ENCODE measurements at regions not wholly inside any gene's neighbourhood (a gene's known extent, or its start where the extent isn't known, plus 50 kb on each side); places are given as distances from the start of the nearest gene placed in this dataset.

DNA sequence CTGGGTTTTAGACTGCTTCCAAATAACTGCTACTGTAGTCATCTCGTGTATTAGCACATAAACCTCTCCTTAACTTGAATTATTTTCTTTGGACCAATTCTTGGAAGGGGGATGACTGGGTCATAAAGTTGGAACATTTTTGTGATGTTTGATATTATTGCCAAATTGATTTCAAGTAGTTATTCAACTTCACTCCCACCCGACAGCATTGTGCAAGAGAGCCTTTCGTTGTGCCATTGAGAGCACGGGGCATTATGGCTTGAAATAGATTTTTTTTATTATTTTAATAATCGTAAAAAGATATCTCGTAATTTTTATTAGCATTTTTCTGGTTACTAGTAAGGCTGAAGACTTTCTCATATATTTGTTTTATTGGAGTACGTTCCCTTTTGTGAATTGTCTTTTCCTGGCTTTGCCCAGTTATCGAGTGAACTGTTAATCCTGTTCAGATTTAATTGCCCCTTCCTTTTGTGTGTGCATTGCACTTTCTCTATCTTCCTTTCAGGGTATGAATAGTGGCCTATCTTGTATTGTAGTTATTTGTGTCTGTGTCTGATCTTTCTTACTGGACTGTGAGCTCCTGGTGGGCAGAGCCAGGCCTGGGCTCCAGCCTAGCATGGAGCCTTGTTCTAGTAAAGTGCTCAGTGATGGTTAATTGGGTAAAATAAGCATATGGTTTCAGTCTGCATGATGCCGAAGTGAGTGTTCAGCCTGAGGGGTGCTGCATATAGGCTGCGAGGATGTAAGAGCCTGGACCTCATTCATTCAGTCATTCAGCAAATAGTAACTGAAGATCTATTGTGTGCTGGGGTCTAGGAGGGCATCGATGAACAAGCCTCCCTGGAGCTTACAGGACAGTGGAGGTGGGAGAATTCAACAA lies 93.5 kb upstream of the SHB start:
- Histone ChIP-seq H3K4me3 (ENCODE audit: low read depth, low read length) (no peak overlapping the region), H3K36me3 (ENCODE audit: insufficient read depth, low read length) (no peaks in the 10 kb centered on the region), H3K4me1 (ENCODE audit: control insufficient read depth, insufficient read depth, low read length, unreplicated experiment) (no peaks in the 10 kb centered on the region), H3K79me2 (ENCODE audit: control insufficient read depth, insufficient read depth, low read length, unreplicated experiment) (no peaks in the 10 kb centered on the region), H3K27me3 (ENCODE audit: insufficient read depth, low read length) (no peaks in the 10 kb centered on the region), H3K27ac (ENCODE audit: low read depth, low read length) (no peak overlapping the region), H2AFZ (ENCODE audit: low read length, unreplicated experiment) (no peak overlapping the region)

DNA sequence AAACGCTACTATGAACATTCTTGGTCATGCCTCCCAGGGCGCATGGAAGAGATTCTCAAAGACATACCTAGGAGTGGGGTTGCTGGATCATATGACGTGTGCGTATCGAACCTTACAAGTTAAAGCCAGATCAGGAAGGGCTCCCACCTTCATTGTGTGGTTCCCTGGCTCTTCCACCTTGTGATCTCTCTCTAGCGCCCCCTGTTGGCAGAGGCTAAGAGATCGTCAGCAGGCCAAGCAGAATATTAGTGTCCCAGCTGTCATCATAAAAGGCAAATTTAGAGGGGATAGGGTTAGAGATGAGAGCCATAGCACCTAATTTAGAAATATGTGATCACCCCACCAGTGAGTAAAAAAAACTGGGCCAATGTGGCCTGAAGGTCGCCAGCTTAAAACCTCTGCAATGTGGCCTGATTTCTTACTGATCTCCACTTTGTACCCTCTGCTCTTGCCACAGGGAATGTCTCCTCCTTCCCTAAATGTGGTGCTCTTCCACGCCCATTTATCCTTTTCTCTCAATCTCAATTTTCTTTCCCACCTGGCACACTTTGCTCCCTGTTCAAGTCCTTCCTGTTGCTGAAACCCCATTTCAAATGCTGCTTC lies 91.7 kb upstream of the SHB start:
- Histone ChIP-seq H2AFZ (ENCODE audit: low read length, unreplicated experiment) (no peak overlapping the region), H3K27me3 (ENCODE audit: insufficient read depth, low read length) (no peaks in the 10 kb centered on the region), H3K36me3 (ENCODE audit: insufficient read depth, low read length) (no peaks in the 10 kb centered on the region)

DNA sequence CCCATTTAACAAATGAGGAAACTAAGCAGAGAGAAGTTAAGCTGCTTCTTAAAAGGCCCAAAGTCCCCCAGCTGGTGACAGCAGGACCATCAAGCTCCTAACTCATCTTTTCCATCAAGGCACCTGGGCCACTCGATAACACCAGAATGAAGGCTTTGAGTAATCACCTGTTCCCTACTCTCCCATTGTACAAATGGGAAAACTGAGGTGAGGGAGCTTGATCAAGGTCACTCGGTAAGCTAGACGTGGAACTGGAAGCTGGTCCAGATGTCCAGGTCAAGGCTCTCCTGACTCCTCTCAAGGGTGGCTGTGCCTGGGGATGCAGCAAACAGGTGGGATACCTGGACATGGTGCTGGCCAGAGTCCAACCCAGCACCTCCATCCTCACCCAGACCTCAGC lies 90.6 kb upstream of the SHB start:
- no peak overlapping the region for H2AFZ ChIP-seq (ENCODE audit: low read length, unreplicated experiment)
- H3K27me3 ChIP-seq (ENCODE audit: insufficient read depth, low read length), result no peaks in the 10 kb centered on the region
- no peaks in the 10 kb centered on the region for H3K36me3 ChIP-seq (ENCODE audit: insufficient read depth, low read length)
- no peaks in the 10 kb centered on the region for H3K4me1 ChIP-seq (ENCODE audit: control insufficient read depth, insufficient read depth, low read length, unreplicated experiment)
- no peaks in the 10 kb centered on the region for H3K79me2 ChIP-seq (ENCODE audit: control insufficient read depth, insufficient read depth, low read length, unreplicated experiment)
- H3K4me3 ChIP-seq (ENCODE audit: low read depth, low read length), result no peak overlapping the region
- H3K27ac ChIP-seq (ENCODE audit: low read depth, low read length), result no peak overlapping the region

More for the DNA sequence above, 91.7 kb upstream of the SHB start:
- H3K4me1 ChIP-seq (ENCODE audit: control insufficient read depth, insufficient read depth, low read length, unreplicated experiment), result no peaks in the 10 kb centered on the region
- no peak overlapping the region for H3K4me3 ChIP-seq (ENCODE audit: low read depth, low read length)
- H3K79me2 ChIP-seq (ENCODE audit: control insufficient read depth, insufficient read depth, low read length, unreplicated experiment), result no peaks in the 10 kb centered on the region
- no peak overlapping the region for H3K27ac ChIP-seq (ENCODE audit: low read depth, low read length)

DNA sequence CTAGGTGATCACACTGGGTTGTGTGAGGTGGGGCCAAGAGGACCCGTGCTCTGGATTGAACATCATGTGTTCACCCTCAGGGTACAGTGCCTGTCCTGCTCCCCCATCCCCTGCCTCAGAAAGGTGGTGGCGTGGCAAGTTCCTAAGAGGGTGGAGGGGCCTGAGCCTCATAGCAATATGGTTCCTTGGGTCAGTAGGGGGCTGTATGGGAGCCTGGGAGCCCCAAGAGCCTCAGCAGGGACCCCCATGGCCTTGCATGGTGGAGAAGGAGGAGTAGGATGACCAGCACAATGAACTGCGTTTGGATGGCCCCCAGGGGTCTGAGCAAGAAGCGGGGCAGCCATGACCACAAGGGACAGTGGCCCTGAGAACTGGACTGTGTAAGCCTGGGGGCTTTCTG lies 89.6 kb upstream of the SHB start:
- Histone ChIP-seq H3K36me3 (ENCODE audit: insufficient read depth, low read length) (no peaks in the 10 kb centered on the region), H2AFZ (ENCODE audit: low read length, unreplicated experiment) (no peak overlapping the region)

DNA sequence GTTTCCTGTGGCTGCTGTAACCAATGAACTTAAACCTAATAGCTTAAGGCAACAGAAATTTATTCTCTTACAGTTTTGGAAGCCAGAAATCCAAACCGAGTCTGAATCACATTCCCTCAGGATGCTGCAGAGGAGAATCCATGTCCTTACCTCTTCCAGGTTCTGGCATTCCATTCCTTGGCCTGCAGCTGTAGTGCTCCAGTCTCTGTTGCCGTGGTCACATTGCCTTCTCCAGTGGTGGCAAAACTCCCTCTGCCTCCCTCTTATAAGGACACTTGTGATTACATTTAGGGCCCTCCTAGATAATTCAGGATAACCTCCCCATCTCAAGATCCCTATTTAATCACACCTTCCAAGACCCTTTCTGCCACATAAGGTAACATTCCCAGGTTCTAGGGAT lies 88.7 kb upstream of the SHB start:
- Histone ChIP-seq H3K27me3 (ENCODE audit: insufficient read depth, low read length) (no peaks in the 10 kb centered on the region), H2AFZ (ENCODE audit: low read length, unreplicated experiment) (no peak overlapping the region), H3K36me3 (ENCODE audit: insufficient read depth, low read length) (no peaks in the 10 kb centered on the region), H3K4me3 (ENCODE audit: low read depth, low read length) (no peak overlapping the region), H3K4me1 (ENCODE audit: control insufficient read depth, insufficient read depth, low read length, unreplicated experiment) (no peaks in the 10 kb centered on the region), H3K79me2 (ENCODE audit: control insufficient read depth, insufficient read depth, low read length, unreplicated experiment) (no peaks in the 10 kb centered on the region), H3K27ac (ENCODE audit: low read depth, low read length) (no peak overlapping the region)

More for the DNA sequence above, 89.6 kb upstream of the SHB start:
- Histone ChIP-seq H3K4me1 (ENCODE audit: control insufficient read depth, insufficient read depth, low read length, unreplicated experiment) (no peaks in the 10 kb centered on the region), H3K4me3 (ENCODE audit: low read depth, low read length) (no peak overlapping the region), H3K27ac (ENCODE audit: low read depth, low read length) (no peak overlapping the region), H3K27me3 (ENCODE audit: insufficient read depth, low read length) (no peaks in the 10 kb centered on the region), H3K79me2 (ENCODE audit: control insufficient read depth, insufficient read depth, low read length, unreplicated experiment) (no peaks in the 10 kb centered on the region)

DNA sequence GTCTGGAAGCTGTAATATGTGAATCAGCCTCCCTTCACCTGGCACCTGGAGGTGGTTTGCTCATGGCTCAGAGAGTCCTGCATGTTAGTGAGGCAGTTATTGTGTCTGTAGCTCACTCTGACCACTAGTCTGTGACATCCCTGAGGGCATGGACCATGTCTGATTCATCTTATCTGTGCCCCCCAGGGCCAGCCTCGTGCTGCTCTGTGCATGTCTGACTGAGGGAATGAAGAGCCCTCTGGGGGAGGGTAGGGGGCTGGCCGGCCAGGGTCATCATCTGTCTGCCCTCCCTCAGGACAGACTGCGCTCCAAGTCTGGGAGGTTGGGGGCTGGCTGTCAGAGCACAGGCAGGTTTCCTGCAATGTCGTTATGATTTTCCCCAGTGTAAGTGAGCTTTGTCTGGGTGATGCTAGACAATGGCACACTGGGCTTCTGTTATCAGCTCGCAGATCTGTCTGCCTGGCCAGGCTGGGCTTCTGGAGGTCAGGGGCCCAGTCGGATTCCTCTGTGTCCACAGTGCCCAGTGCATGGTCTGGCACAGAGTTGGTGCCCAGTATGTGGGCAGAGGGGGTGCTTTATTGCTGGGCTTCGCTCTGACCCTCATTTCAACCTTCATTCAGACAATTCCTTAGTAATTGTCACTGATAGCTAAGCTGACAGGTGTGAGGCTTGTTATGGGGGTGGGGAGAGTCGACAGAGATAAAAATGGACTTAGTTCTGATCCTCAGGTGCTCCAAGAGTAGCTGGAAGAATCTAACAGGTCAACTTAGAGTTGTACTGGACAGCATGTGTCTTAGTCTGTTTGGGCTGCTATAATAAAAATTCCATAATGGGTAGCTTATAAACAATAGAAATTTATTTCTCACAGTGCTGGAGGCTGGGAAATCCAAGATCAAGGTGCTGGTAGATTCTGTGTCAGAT lies 85.7 kb upstream of the SHB start:
- Histone ChIP-seq H3K4me3 (ENCODE audit: low read depth, low read length) (no peak overlapping the region), H3K27ac (ENCODE audit: low read depth, low read length) (no peak overlapping the region)

DNA sequence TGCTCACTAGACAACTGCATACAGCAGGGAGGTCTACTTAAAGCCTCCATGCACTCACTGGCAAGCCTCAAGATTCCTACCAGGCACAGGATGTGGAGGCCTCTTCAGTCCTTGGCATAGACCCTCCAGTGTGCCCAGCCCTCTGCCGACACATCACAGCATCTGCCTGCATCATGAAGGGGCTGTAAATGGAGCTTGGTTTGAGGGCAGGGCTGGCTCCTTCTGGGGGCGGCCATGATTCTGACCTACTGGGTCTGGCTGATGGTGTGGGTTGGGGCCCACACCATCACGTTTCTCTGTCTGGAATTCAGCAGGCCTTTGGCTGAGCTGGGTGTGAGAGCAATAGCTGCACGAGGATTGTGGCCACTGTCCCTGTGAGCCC lies 84.9 kb upstream of the SHB start:
- H3K27me3 ChIP-seq (ENCODE audit: insufficient read depth, low read length), result peaks cover 25% of the 10 kb centered on the region
- H2AFZ ChIP-seq (ENCODE audit: low read length, unreplicated experiment), result no peak overlapping the region
- H3K4me1 ChIP-seq (ENCODE audit: control insufficient read depth, insufficient read depth, low read length, unreplicated experiment), result no peaks in the 10 kb centered on the region
- H3K36me3 ChIP-seq (ENCODE audit: insufficient read depth, low read length), result no peaks in the 10 kb centered on the region
- H3K79me2 ChIP-seq (ENCODE audit: control insufficient read depth, insufficient read depth, low read length, unreplicated experiment), result no peaks in the 10 kb centered on the region
- H3K27ac ChIP-seq (ENCODE audit: low read depth, low read length), result no peak overlapping the region
- no peak overlapping the region for H3K4me3 ChIP-seq (ENCODE audit: low read depth, low read length)

More for the DNA sequence above, 85.7 kb upstream of the SHB start:
- Histone ChIP-seq H3K79me2 (ENCODE audit: control insufficient read depth, insufficient read depth, low read length, unreplicated experiment) (no peaks in the 10 kb centered on the region), H3K4me1 (ENCODE audit: control insufficient read depth, insufficient read depth, low read length, unreplicated experiment) (no peaks in the 10 kb centered on the region), H2AFZ (ENCODE audit: low read length, unreplicated experiment) (no peak overlapping the region), H3K27me3 (ENCODE audit: insufficient read depth, low read length) (peaks cover 16% of the 10 kb centered on the region), H3K36me3 (ENCODE audit: insufficient read depth, low read length) (no peaks in the 10 kb centered on the region)

DNA sequence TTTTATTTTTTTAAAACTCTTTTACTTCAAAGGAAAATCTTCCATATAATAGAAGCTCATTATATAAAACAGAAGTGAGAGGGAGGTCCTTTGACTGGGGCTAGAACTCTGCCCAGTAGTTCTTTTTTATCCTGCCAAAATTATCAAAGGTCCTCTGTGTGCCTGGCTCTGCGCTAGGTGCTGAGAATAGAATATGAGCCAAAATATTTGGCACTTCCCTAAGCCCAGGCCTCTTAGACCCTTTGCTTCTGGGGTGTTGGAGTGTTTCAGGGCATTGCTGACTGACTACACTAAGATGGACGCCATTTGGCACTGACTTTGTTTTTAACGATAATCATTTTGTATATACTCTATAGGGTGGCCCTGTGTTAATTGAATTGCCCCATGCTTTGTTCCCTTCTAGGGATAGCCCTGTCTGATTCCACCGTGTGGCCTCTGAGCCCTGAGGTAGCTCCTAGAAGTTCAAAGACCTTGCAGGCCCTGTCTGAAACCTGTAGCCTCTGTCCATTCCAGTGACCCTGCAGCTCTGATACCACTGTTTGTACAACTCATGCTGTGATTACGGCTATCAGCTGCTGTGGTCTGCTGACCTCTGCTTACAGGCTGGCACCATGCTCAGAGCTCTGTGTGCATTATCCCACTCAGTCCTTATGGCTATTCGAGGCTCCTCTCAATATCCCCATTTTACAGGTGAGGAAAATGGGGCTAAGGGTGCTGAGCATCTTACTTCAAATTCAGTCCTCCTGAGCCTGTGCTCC lies 84.3 kb upstream of the SHB start:
- Histone ChIP-seq H3K79me2 (ENCODE audit: control insufficient read depth, insufficient read depth, low read length, unreplicated experiment) (no peaks in the 10 kb centered on the region), H3K36me3 (ENCODE audit: insufficient read depth, low read length) (no peaks in the 10 kb centered on the region), H3K4me3 (ENCODE audit: low read depth, low read length) (no peak overlapping the region), H2AFZ (ENCODE audit: low read length, unreplicated experiment) (no peak overlapping the region), H3K27ac (ENCODE audit: low read depth, low read length) (no peak overlapping the region), H3K27me3 (ENCODE audit: insufficient read depth, low read length) (peaks cover 30% of the 10 kb centered on the region), H3K4me1 (ENCODE audit: control insufficient read depth, insufficient read depth, low read length, unreplicated experiment) (no peaks in the 10 kb centered on the region)

DNA sequence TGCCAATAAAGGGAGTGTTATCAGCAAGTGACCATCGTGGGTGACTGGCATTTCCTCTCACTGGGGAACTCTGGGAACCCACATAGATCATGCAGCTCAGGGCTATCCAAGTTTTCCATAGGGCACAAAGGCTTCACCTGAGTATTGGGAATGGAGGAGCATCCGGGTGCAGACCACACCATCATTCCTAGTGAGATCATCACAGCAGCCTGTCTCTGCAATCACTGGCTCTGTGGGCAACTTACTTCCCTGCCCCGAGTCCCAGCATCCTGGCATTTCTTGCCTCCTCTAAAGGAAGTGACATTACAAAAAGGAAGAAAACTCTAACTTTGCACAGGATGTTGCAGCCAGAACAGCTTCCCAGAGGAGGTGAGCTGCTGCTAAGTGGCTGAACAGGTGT lies 80.6 kb upstream of the SHB start:
- peaks cover 48% of the 10 kb centered on the region for H3K27me3 ChIP-seq (ENCODE audit: insufficient read depth, low read length)
- no peak overlapping the region for H3K27ac ChIP-seq (ENCODE audit: low read depth, low read length)
- no peaks in the 10 kb centered on the region for H3K79me2 ChIP-seq (ENCODE audit: control insufficient read depth, insufficient read depth, low read length, unreplicated experiment)

DNA sequence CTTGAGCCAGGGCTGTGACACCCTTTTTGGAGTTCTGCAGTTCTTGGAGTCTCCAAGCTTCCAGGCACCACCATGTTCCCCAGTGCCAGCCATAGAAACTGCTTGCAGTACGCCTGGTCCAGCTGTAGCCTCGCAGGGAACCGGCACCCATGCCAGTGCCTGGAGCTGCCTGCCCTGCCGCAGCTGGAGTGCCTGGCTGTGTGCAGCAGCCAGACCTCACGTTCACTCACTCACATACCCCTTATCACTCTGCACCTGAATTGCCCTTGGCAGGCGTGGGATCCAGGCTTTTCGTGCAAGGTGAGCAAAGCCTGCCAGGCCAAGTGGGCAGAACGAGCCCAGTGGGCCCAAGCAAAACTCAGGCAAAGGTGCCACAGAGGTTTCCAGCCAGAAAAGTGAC lies 77.8 kb upstream of the SHB start:
- H3K27me3 ChIP-seq (ENCODE audit: insufficient read depth, low read length), result peaks cover 57% of the 10 kb centered on the region

More for the DNA sequence above, 80.6 kb upstream of the SHB start:
- no peak overlapping the region for H2AFZ ChIP-seq (ENCODE audit: low read length, unreplicated experiment)
- no peaks in the 10 kb centered on the region for H3K36me3 ChIP-seq (ENCODE audit: insufficient read depth, low read length)
- H3K4me1 ChIP-seq (ENCODE audit: control insufficient read depth, insufficient read depth, low read length, unreplicated experiment), result no peaks in the 10 kb centered on the region
- no peak overlapping the region for H3K4me3 ChIP-seq (ENCODE audit: low read depth, low read length)

More for the DNA sequence above, 77.8 kb upstream of the SHB start:
- Histone ChIP-seq H3K4me1 (ENCODE audit: control insufficient read depth, insufficient read depth, low read length, unreplicated experiment) (peaks cover 8% of the 10 kb centered on the region), H3K79me2 (ENCODE audit: control insufficient read depth, insufficient read depth, low read length, unreplicated experiment) (no peaks in the 10 kb centered on the region), H3K36me3 (ENCODE audit: insufficient read depth, low read length) (no peaks in the 10 kb centered on the region), H3K27ac (ENCODE audit: low read depth, low read length) (no peak overlapping the region), H3K4me3 (ENCODE audit: low read depth, low read length) (no peak overlapping the region), H2AFZ (ENCODE audit: low read length, unreplicated experiment) (no peak overlapping the region)
